GM23248 (cell line): ENCODE measurements at regions not wholly inside any gene's neighbourhood (a gene's known extent, or its start where the extent isn't known, plus 50 kb on each side); places are given as distances from the start of the nearest gene placed in this dataset.

Experiments
- DNase-seq: peaks from one replicate; pipeline ENCODE4 v3.0.0-alpha.2; 2015
- H2AFZ ChIP-seq: fragments of 200-600 bp; sonication (generic); 2 replicates; pipeline ENCODE4 v1.6.1; 2016; ENCODE audit warnings: antibody characterized with exemption
- H3F3A ChIP-seq: fragments of 200-600 bp; sonication (generic); 2 replicates; pipeline ENCODE4 v1.6.1; 2016; ENCODE audit warnings: mild to moderate bottlenecking, antibody characterized with exemption, mixed run types; ENCODE audit not compliant: insufficient read depth
- H3K27ac ChIP-seq: fragments of 200-600 bp; sonication (generic); 2 replicates; pipeline ENCODE4 v1.5.1; 2016; ENCODE audit warnings: mild to moderate bottlenecking
- H3K27me3 ChIP-seq: fragments of 200-600 bp; sonication (generic); replicated peaks from 2 replicates; pipeline ENCODE4 v1.6.1; 2016; ENCODE audit warnings: mild to moderate bottlenecking; ENCODE audit not compliant: insufficient read depth
- H3K36me3 ChIP-seq: fragments of 200-600 bp; sonication (generic); 2 replicates; pipeline ENCODE4 v1.6.1; 2016; ENCODE audit warnings: low read depth, mild to moderate bottlenecking
- H3K4me1 ChIP-seq: fragments of 200-600 bp; sonication (generic); 2 replicates; pipeline ENCODE4 v1.6.1; 2016; ENCODE audit warnings: mild to moderate bottlenecking; ENCODE audit not compliant: insufficient read depth
- H3K4me2 ChIP-seq: fragments of 200-600 bp; sonication (generic); one replicate; pipeline ENCODE4 v1.6.1; 2016; ENCODE audit warnings: mild to moderate bottlenecking; ENCODE audit not compliant: unreplicated experiment
- H3K4me3 ChIP-seq: fragments of 200-600 bp; sonication (generic); 2 replicates; pipeline ENCODE4 v1.5.1; 2016; ENCODE audit warnings: mild to moderate bottlenecking
- H3K79me2 ChIP-seq: fragments of 200-600 bp; sonication (generic); 2 replicates; pipeline ENCODE4 v1.6.1; 2016; ENCODE audit warnings: mild to moderate bottlenecking; ENCODE audit not compliant: insufficient read depth
- H3K9ac ChIP-seq: fragments of 200-600 bp; sonication (generic); 2 replicates; pipeline ENCODE4 v1.6.1; 2016; ENCODE audit warnings: mild to moderate bottlenecking
- H3K9me2 ChIP-seq: fragments of 200-600 bp; sonication (generic); 2 replicates; pipeline ENCODE4 v1.6.1; 2016; ENCODE audit warnings: mixed run types, mild to moderate bottlenecking, moderate library complexity; ENCODE audit not compliant: insufficient read depth
- H3K9me3 ChIP-seq: fragments of 200-600 bp; sonication (generic); one replicate; pipeline ENCODE4 v1.6.1; 2017; ENCODE audit warnings: low read depth
- H4K20me1 ChIP-seq: fragments of 200-600 bp; sonication (generic); 2 replicates; pipeline ENCODE4 v1.6.0; 2016; ENCODE audit not compliant: insufficient read depth
- EZH2 ChIP-seq: fragments of 200-600 bp; sonication (generic); IDR thresholded peaks from 2 replicates; pipeline ENCODE4 v1.6.1; 2018; ENCODE audit warnings: antibody characterized with exemption, mild to moderate bottlenecking; ENCODE audit not compliant: insufficient read depth, poor library complexity, severe bottlenecking
- EZH2phosphoT487 ChIP-seq: fragments of 200-600 bp; sonication (generic); IDR thresholded peaks from 2 replicates; pipeline ENCODE4 v1.6.1; 2018; ENCODE audit warnings: antibody characterized with exemption, moderate library complexity, mild to moderate bottlenecking, low read depth; ENCODE audit not compliant: insufficient read depth
- WGBS, 2 experiments: methylation state at CpG; one replicate each; pipeline ENCODE4 v1.1.6; 2015 to 2017; ENCODE audit warnings: low lambda C conversion rate in 2 of 2, low coverage in 1 of 2; ENCODE audit errors: missing lambda C conversion rate in 2 of 2; 5-methylcytosine and 5-hydroxymethylcytosine counted together
- in situ Hi-C: fragments of 300-500 bp; cut with MboI; formaldehyde crosslinking; loops from 2 replicates; pipeline ENCODE4 v1.15.0; 2020

DNA sequence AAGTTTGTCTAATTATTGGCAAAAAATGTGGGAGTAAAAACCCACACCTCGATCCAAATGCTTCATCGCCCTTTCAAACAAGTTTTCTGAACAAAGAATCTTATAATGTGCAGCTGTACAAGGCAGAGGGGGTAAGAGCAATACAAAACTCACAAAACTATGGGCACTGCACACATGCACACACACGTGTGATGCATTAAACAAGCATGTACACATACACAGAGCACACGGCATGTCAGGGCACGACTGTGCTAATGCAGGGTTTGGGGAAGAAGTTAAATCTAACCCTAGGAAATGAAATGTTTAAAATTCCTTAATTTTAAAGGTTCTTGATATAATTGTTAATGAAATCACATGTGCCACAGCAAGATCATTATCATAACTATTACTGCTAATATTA lies 264.0 kb downstream of the SEC16B start:
- 14 to 18% methylated on average over 5 of the region's 5 CpGs for WGBS, 2 experiments
- Histone ChIP-seq H3K36me3 (no peaks in the 10 kb centered on the region), H3K4me1 (no peaks in the 10 kb centered on the region), H4K20me1 (no peaks in the 10 kb centered on the region; the same call in 1 of the 2 replicates), H3F3A (no peaks in the 10 kb centered on the region), H3K27me3 (peaks cover 27% of the 10 kb centered on the region; the same call in 1 of the 2 replicates), H3K9ac (no peak overlapping the region), H2AFZ (no peak overlapping the region), H3K9me2 (no peaks in the 10 kb centered on the region), H3K4me2 (no peak overlapping the region), H3K9me3 (no peaks in the 10 kb centered on the region), H3K27ac (no peak overlapping the region), H3K79me2 (no peaks in the 10 kb centered on the region), H3K4me3 (no peak overlapping the region)
- DNase-seq: no peak
- no peak for TF ChIP-seq EZH2phosphoT487
- no peak for TF ChIP-seq EZH2
- in situ Hi-C loops: no loop called here

DNA sequence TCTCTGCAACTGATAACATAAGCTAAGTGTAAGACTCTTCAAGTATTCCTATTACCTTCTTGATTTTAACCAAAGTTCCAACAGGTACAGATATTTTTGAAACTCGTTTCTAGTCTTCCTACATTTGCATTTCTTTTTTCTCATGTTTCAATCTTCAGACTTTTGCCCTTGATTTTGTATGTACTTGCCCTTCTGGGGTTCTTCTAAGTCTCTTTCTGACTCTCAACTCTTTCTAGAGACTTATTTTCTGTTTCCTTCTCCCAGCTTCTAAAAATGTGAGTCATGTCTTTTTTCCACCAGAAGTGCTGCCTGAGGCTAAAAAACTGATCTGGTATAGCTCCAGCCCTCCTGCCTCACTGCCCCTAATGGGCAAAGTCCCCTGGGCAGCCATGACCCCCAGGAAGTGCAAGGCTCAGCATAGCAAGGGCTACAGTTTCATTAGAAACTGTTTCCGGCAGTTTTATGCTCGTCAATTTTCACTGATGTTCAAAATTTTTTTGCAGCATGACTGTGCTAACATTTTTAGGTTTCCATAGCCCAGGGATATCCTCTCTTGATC lies 265.9 kb downstream of the SEC16B start:
- no peaks in the 10 kb centered on the region; the same call in 1 of the 2 replicates for H4K20me1 ChIP-seq
- no peak overlapping the region for H2AFZ ChIP-seq
- no peak overlapping the region for H3K9ac ChIP-seq
- no peaks in the 10 kb centered on the region for H3K9me3 ChIP-seq
- peaks cover 27% of the 10 kb centered on the region; the same call in 1 of the 2 replicates for H3K27me3 ChIP-seq
- no peaks in the 10 kb centered on the region for H3K36me3 ChIP-seq
- H3F3A ChIP-seq: no peaks in the 10 kb centered on the region
- no peak for TF ChIP-seq EZH2phosphoT487
- no peak for TF ChIP-seq EZH2
- H3K4me1 ChIP-seq: no peaks in the 10 kb centered on the region
- no peaks in the 10 kb centered on the region for H3K79me2 ChIP-seq
- no peaks in the 10 kb centered on the region for H3K9me2 ChIP-seq
- 18 to 26% methylated on average over 3 of the region's 3 CpGs for WGBS, 2 experiments
- DNase-seq: peak; percentile 2
- in situ Hi-C loops: no loop called here
- no peak overlapping the region for H3K4me3 ChIP-seq
- H3K27ac ChIP-seq: no peak overlapping the region
- no peak overlapping the region for H3K4me2 ChIP-seq

DNA sequence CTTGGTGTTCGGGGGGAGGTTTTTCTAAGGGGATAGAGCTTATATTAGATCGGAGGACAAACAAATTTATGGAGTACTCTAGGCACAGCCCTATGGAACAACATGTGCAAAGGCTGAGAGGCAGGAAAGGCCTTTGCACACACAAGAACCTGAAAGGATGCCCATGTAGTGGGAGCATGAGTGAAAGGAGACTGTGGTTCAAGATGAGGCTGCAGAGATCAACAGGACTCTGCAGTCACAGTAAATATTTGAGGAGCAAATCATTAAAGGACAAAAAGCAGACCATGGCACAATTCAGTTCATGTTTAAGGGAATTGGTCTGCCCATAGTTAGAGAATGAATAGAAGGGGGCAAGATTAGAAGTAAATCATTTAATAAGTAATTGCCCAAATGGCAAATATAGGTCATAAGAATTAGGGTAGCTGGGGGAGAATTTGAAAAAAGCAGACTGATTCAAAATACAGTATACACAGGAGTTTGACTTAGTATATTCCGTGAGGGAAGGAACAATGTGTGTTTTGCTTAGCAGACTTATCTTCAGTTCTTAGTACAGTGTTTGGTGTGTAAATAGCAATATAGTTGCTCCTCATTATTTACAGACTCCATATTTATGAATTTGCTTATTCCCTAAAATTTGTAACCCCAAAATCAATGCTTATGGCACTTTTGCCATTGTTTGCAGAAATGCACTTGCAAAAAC lies 268.1 kb downstream of the SEC16B start:
- Histone ChIP-seq H3K4me3 (no peak overlapping the region), H3K79me2 (no peaks in the 10 kb centered on the region), H3K4me2 (no peak overlapping the region), H3K9me2 (no peaks in the 10 kb centered on the region), H3K27me3 (0 out of 2 replicates have a peak, but pooled peaks cover 18% of the 10 kb centered on the region), H3K36me3 (no peaks in the 10 kb centered on the region), H3K9me3 (no peaks in the 10 kb centered on the region), H4K20me1 (no peaks in the 10 kb centered on the region; the same call in 1 of the 2 replicates), H3K27ac (no peak overlapping the region), H2AFZ (no peak overlapping the region), H3K9ac (no peak overlapping the region), H3F3A (no peaks in the 10 kb centered on the region), H3K4me1 (no peaks in the 10 kb centered on the region)
- no peak for DNase-seq
- in situ Hi-C loops: no loop called here
- TF ChIP-seq EZH2 (no peak), EZH2phosphoT487 (no peak)
- 26 to 32% methylated on average over 3 of the region's 3 CpGs for WGBS, 2 experiments

DNA sequence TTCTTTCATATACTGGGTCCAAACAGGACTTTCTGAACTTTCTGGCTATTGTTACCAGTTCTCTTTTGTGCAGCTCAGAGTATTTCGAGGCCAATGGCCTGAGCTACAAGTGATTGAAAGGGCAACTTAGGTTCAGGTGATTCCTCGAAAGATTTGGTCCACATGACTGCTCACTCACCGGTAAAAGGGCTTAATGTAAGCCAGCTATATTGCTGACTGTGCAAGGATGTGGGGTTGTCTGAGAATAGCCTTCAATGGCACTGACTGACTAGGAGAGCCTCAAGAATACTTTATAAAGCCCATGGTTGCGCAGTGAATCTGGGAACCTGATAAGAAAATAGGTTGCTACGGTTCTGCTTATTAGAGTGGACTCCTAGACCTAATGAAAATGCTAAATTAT lies 269.0 kb downstream of the SEC16B start:
- Histone ChIP-seq H3K4me1 (no peaks in the 10 kb centered on the region), H3K27ac (no peak overlapping the region), H3K4me3 (no peak overlapping the region), H3K9me3 (no peaks in the 10 kb centered on the region), H3K4me2 (no peak overlapping the region), H3K9ac (no peak overlapping the region), H2AFZ (no peak overlapping the region), H3F3A (no peaks in the 10 kb centered on the region), H3K27me3 (0 out of 2 replicates have a peak, but pooled peaks cover 17% of the 10 kb centered on the region), H3K36me3 (no peaks in the 10 kb centered on the region), H4K20me1 (no peaks in the 10 kb centered on the region; the same call in 1 of the 2 replicates), H3K79me2 (no peaks in the 10 kb centered on the region), H3K9me2 (no peaks in the 10 kb centered on the region)
- WGBS, 2 experiments: 11 to 17% methylated on average over 5 of the region's 5 CpGs
- no peak for DNase-seq
- TF ChIP-seq EZH2phosphoT487 (no peak), EZH2 (no peak)
- in situ Hi-C loops: no loop called here
